ENCODE measurements at regions not wholly inside any gene's neighbourhood (a gene's known extent, or its start where the extent isn't known, plus 50 kb on each side); places are given as distances from the start of the nearest gene placed in this dataset.
A peak's percentile ranks its signal among the peaks of the same experiment; 100 is the strongest.

- no peak for TF ChIP-seq POLR2A (IDR thresholded peaks at IDR 0.05; ENCODE audit: borderline replicate concordance, extremely low read depth, insufficient read depth, insufficient read length)
- TF ChIP-seq EGR1 (IDR thresholded peaks at IDR 0.05; ENCODE audit: low read depth), result no peak
Observed at GRCh38 chr4:30863021-30863420, 142.9 kb downstream of the PCDH7 start (continued).

- peak overlapping the region; percentile 69 for H3K9ac ChIP-seq (ENCODE audit: low read length)
- POLR2A ChIA-PET, result interaction anchor here (0.7 to 2.4 kb wide), 7 partner anchors 10 to 223 kb away, joined by 3 to 9 read pairs (median 4); no protein-coding TSS in a partner anchor
- no peaks in the 10 kb centered on the region for H3K9me3 ChIP-seq (ENCODE audit: control insufficient read depth in 1 of 2, insufficient read depth in 1 of 2, low read depth in 1 of 2, low read length in 2 of 2)
- H3K4me2 ChIP-seq (ENCODE audit: low read length), result peak overlapping the region; percentile 66
- H3K27ac ChIP-seq (ENCODE audit: low read depth, low read length), result peak overlapping the region; percentile 100
- H3K9me2 ChIP-seq (ENCODE audit: insufficient read depth), result no peaks in the 10 kb centered on the region
- H3K36me3 ChIP-seq (ENCODE audit: control insufficient read depth in 1 of 2, insufficient read depth in 2 of 2, low read length in 2 of 2), result no peaks in the 10 kb centered on the region
- CTCF ChIA-PET, result interaction anchor here (1.2 kb wide), 1 partner anchor 9 kb away, joined by 3 read pairs; no protein-coding TSS in a partner anchor
- H4K20me1 ChIP-seq (ENCODE audit: insufficient read depth), result no peaks in the 10 kb centered on the region
- H3K27me3 ChIP-seq (ENCODE audit: insufficient read depth, low read length), result no peaks in the 10 kb centered on the region
- intact Hi-C loops (cut with micrococcal nuclease), result loop anchor here (10.0 kb wide), 1 partner anchor 159 kb away; no protein-coding TSS in a partner anchor
- H3K4me3 ChIP-seq (replicated peaks in 1 of 2; ENCODE audit: low read depth in 1 of 2, low read length in 2 of 2), result no peak overlapping the region
- TF ChIP-seq ELF1 (IDR thresholded peaks at IDR 0.05; ENCODE audit: borderline replicate concordance, low read depth), result no peak
- no peak for TF ChIP-seq EZH2phosphoT487 (IDR thresholded peaks at IDR 0.05; ENCODE audit: borderline replicate concordance)
- TF ChIP-seq REST (IDR thresholded peaks at IDR 0.05; ENCODE audit: low read depth), result no peak
- TF ChIP-seq CTCF (IDR thresholded peaks at IDR 0.05 in 2 of 3, conservative IDR thresholded peaks at IDR 0.05 in 1 of 3; ENCODE audit: borderline replicate concordance in 1 of 3, insufficient read depth in 1 of 3, low read depth in 2 of 3, low read length in 2 of 3), result no peak
- TF ChIP-seq SP1 (IDR thresholded peaks at IDR 0.05; ENCODE audit: low read depth), result no peak
- no peak for TF ChIP-seq MAX (IDR thresholded peaks at IDR 0.05)
- no peak for TF ChIP-seq POLR2AphosphoS5 (IDR thresholded peaks at IDR 0.05; ENCODE audit: low read depth, low read length)
- no peak for TF ChIP-seq CEBPB (IDR thresholded peaks at IDR 0.05; ENCODE audit: low read depth)
- BruUV-seq (replicated peaks), result no TSS peak
- ATAC-seq (no peak), DNase-seq (ENCODE audit: low read depth, low spot score) (no peak)
- peaks cover 100% of the 10 kb centered on the region for H3K79me2 ChIP-seq (ENCODE audit: insufficient read depth, low read length)
- H3K4me1 ChIP-seq (ENCODE audit: control insufficient read depth in 1 of 2, insufficient read depth in 2 of 2, low read length in 2 of 2), result peaks cover 85 to 96% of the 10 kb centered on the region in 2 experiments
- RAD21 ChIA-PET (ENCODE audit: low non-redundant PET in 1 of 2, low total read pairs in 2 of 2, uncharacterized antibody in 2 of 2, unreplicated experiment in 2 of 2), result no interaction called here
- no peak overlapping the region for H2AFZ ChIP-seq (ENCODE audit: low read depth, low read length, poor library complexity, severe bottlenecking)
Observed at GRCh38 chr4:30865691-30866090, 145.5 kb downstream of the PCDH7 start.

All from HCT116 (cell line).